GM12878 (cell line): ENCODE measurements at regions not wholly inside any gene's neighbourhood (a gene's known extent, or its start where the extent isn't known, plus 50 kb on each side); places are given as distances from the start of the nearest gene placed in this dataset.

ENCODE experiments used
- ATAC-seq: fragments of 200-7000 bp; cut with Tn5 transposase; 3 replicates; pipeline ENCODE4 v1.9.1; 2020; ENCODE audit warnings: mild to moderate bottlenecking, moderate library complexity
- BruUV-seq: library from RNA; stranded (reverse); fragments of 400-500 nt; replicated peaks from 2 replicates; lab custom pipeline; 2021; lab: Mats Ljungman, UMichigan
- CTCF ChIA-PET: fragments of 300-600 bp; sonication (Branson Sonifier 250); formaldehyde crosslinking; extraction: SDS; loops from one replicate; lab custom pipeline; 2021; ENCODE audit warnings: inconsistent platforms; lab: Yijun Ruan, JAX
- POLR2A ChIA-PET: fragments of 350-600 bp; formaldehyde crosslinking; extraction: SDS; loops from one replicate; lab custom pipeline; 2021; ENCODE audit warnings: inconsistent platforms; lab: Charles Lee
- RAD21 ChIA-PET: fragments of 300-600 bp; sonication (Branson Sonifier 250); formaldehyde crosslinking; loops from one replicate; lab custom pipeline; 2023; ENCODE audit warnings: antibody characterized with exemption; ENCODE audit not compliant: unreplicated experiment; lab: Charles Lee
- SMC1A ChIA-PET: fragments of 300-600 bp; sonication (Branson Sonifier 250); formaldehyde crosslinking; loops from one replicate; lab custom pipeline; 2023; ENCODE audit not compliant: unreplicated experiment, uncharacterized antibody; lab: Charles Lee
- DNase-seq: peaks from one replicate; pipeline ENCODE4 v3.0.0-alpha.2; 2011; ENCODE audit warnings: low read depth, low spot score
- FAIRE-seq: peaks from 3 replicates; lab custom pipeline; 2011; peaks lifted over from hg19 to GRCh38; lab: Jason Lieb, UNC
- H2AFZ ChIP-seq: 2 replicates; pipeline ENCODE4 v1.6.0; 2011; ENCODE audit warnings: low read depth, low read length, control low read depth; ENCODE audit not compliant: control insufficient read depth
- H3K27ac ChIP-seq: 2 replicates; pipeline ENCODE4 v1.5.1; 2011; ENCODE audit warnings: control low read depth; ENCODE audit not compliant: control insufficient read depth, insufficient read depth
- H3K27me3 ChIP-seq, 2 experiments: replicated peaks in 1 of 2; 2 replicates each; pipeline versions ENCODE4 v1.6.0 to v1.6.1; 2011; ENCODE audit warnings: low read length in 1 of 2; ENCODE audit not compliant: control insufficient read depth in 2 of 2, insufficient read depth in 2 of 2
- H3K36me3 ChIP-seq, 2 experiments: 2 replicates each; pipeline ENCODE4 v1.5.1; 2011; ENCODE audit warnings: low read length in 1 of 2; ENCODE audit not compliant: control insufficient read depth in 2 of 2, insufficient read depth in 2 of 2
- H3K4me1 ChIP-seq: 2 replicates; pipeline ENCODE4 v1.6.1; 2011; ENCODE audit warnings: mild to moderate bottlenecking, low read length, moderate library complexity, mixed read lengths; ENCODE audit not compliant: control insufficient read depth, insufficient read depth
- H3K4me2 ChIP-seq: 2 replicates; pipeline ENCODE4 v1.6.0; 2011; ENCODE audit warnings: control low read depth; ENCODE audit not compliant: control insufficient read depth, insufficient read depth
- H3K4me3 ChIP-seq: fragments of 200-600 bp; sonication (generic); 2 replicates; pipeline ENCODE4 v1.5.1; 2016
- H3K79me2 ChIP-seq: 2 replicates; pipeline ENCODE4 v1.6.0; 2011; ENCODE audit warnings: low read length; ENCODE audit not compliant: control insufficient read depth, insufficient read depth
- H3K9ac ChIP-seq: 2 replicates; pipeline ENCODE4 v1.8.0; 2011; ENCODE audit warnings: low read length, control low read depth, mixed read lengths; ENCODE audit not compliant: control insufficient read depth, insufficient read depth
- H3K9me3 ChIP-seq: replicated peaks from 3 replicates; pipeline ENCODE4 v1.5.1; 2011; ENCODE audit warnings: mild to moderate bottlenecking, low read length; ENCODE audit not compliant: control insufficient read depth, insufficient read depth
- H4K20me1 ChIP-seq: 2 replicates; pipeline ENCODE4 v1.6.0; 2011; ENCODE audit not compliant: control insufficient read depth, insufficient read depth
- CREB1 ChIP-seq: IDR thresholded peaks from 2 replicates; pipeline ENCODE4 v1.6.1; 2012; ENCODE audit warnings: low read depth, mild to moderate bottlenecking, inconsistent platforms
- EGR1 ChIP-seq, 2 experiments: IDR thresholded peaks; 1 replicate in 1 of 2; 2 replicates in 1 of 2; pipeline ENCODE4 v1.6.1; 2011 to 2012; ENCODE audit warnings: low read depth in 2 of 2, low read length in 2 of 2, borderline replicate concordance in 1 of 2, mild to moderate bottlenecking in 1 of 2, moderate library complexity in 1 of 2
- HDGF ChIP-seq: fragments of 450-650 bp; IDR thresholded peaks from 2 replicates; pipeline ENCODE4 v1.6.1; 2016; ENCODE audit warnings: antibody characterized with exemption
- IKZF1 ChIP-seq: fragments of 450-650 bp; conservative IDR thresholded peaks from 2 replicates; pipeline ENCODE4 v1.6.1; 2017; ENCODE audit warnings: antibody characterized with exemption, mild to moderate bottlenecking
- NR2F1 ChIP-seq: fragments of 450-650 bp; conservative IDR thresholded peaks from 2 replicates; pipeline ENCODE4 v1.6.1; 2017; ENCODE audit warnings: mild to moderate bottlenecking
- WGBS: methylation state at CpG from one replicate; pipeline ENCODE4 v1.1.6; 2016; ENCODE audit warnings: low lambda C conversion rate; ENCODE audit not compliant: insufficient replicate concordance, insufficient coverage; ENCODE audit errors: missing lambda C conversion rate; 5-methylcytosine and 5-hydroxymethylcytosine counted together
- in situ Hi-C: fragments of 300-500 bp; cut with MboI; formaldehyde crosslinking; loops from 9 replicates; pipeline ENCODE4 v1.14.3; 2018; ENCODE audit warnings: mixed read lengths
- intact Hi-C: fragments of 100-400 bp; cut with micrococcal nuclease; formaldehyde crosslinking; loops from one replicate; pipeline ENCODE4 v1.14.2; 2022; ENCODE audit not compliant: unreplicated experiment

DNA sequence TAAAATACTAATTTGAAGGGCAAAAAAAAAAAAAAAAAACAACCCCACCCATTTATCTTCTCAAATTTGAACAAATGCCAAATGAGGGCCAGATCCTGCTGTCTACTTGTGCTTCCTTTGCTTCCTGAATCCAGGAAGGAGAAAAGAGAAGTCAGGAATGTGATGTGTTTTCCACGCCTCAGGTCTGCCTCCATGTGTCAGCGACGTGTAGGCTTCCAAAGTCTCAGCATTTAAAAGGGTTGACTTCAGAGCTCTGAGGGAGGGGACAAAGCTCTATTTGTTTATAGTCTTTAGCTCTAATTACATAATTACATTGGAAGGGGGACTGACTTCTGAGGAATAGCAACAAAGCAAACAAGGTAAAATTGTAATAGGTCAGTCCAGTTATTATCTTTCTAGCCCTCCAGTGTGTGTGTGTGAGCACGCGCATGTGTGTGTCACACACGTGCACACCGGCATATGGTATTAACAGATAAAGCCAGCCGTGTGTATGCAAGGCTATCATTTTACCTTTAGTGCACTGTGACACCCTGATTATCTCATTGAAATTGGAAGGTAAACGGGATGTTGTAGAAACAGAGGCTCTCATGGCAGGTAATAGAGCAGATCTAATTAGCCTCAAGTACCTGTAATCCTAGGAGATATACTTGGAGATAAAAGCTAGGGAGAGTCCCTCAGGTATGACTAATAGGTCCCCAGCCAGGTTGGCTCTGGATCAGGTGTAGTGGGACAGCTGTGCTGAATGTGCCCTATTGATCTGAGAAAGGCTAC, 911.4 kb upstream of the ZEB2 start:
- ChIA-PET RAD21 (no interaction called here), CTCF (no interaction called here), SMC1A (no interaction called here), POLR2A (interaction anchor here (0.7 kb wide), 1 partner anchor 716 kb away, joined by 5 read pairs; no protein-coding TSS in a partner anchor)
- Histone ChIP-seq H3K9ac (no peak overlapping the region), H3K36me3 (no peaks in the 10 kb centered on the region), H3K9me3 (no peaks in the 10 kb centered on the region), H3K4me2 (no peak overlapping the region), H2AFZ (no peak overlapping the region), H4K20me1 (no peaks in the 10 kb centered on the region), H3K4me1 (no peaks in the 10 kb centered on the region), H3K79me2 (no peaks in the 10 kb centered on the region), H3K27ac (no peak overlapping the region), H3K4me3 (no peak overlapping the region), H3K27me3 (no peaks in the 10 kb centered on the region; a peak in 1 of 4 replicates)
- ATAC-seq: no peak
- in situ Hi-C loops: no loop called here
- intact Hi-C loops: no loop called here
- no TSS peak for BruUV-seq
- DNase-seq: no peak
- TF ChIP-seq EGR1 (IDR thresholded peaks at IDR 0.05; ENCODE audit: borderline replicate concordance in 1 of 2, low read depth in 2 of 2, low read length in 2 of 2): no peak
- no peak for FAIRE-seq
- 63% methylated on average over 9 of the region's 9 CpGs for WGBS

DNA sequence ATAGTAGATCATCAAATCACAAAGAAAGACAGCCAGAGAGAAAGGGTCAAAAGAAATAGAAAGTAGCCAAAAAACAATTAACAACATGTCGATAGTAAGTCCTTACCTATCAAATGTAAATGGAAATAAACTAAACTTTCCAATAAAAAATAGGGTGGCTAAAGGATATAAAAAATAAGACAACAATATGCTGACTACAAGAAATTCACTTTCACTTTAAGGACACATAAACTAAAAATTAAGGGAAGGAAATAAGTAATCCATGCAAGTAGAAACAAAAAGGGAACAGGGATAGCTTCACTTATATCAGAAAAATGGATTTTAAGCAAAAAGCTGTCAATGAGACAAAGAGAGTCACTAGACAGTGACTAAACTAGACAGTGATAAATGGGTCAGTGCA, 903.9 kb upstream of the ZEB2 start:
- in situ Hi-C loops (no loop called here), intact Hi-C loops (no loop called here)
- CTCF ChIA-PET: no interaction called here
- 73% methylated on average over 1 of the region's 1 CpG for WGBS
- Histone ChIP-seq H3K4me3 (no peak overlapping the region), H2AFZ (no peak overlapping the region), H3K9me3 (no peaks in the 10 kb centered on the region; the same call in 2 of the 3 replicates), H3K4me2 (no peak overlapping the region), H3K9ac (no peak overlapping the region), H3K4me1 (no peaks in the 10 kb centered on the region), H3K36me3 (no peaks in the 10 kb centered on the region), H3K27ac (no peak overlapping the region), H3K27me3 (peaks cover 0 to 2% of the 10 kb centered on the region in 2 experiments; a peak in 1 of 4 replicates), H3K79me2 (no peaks in the 10 kb centered on the region), H4K20me1 (no peaks in the 10 kb centered on the region)
- no TSS peak for BruUV-seq
- ATAC-seq (no peak), FAIRE-seq (no peak), DNase-seq (no peak)
- POLR2A ChIA-PET: no interaction called here
- SMC1A ChIA-PET: interaction anchor here (0.5 kb wide), 1 partner anchor 1063 kb away, joined by 3 read pairs; no protein-coding TSS in a partner anchor
- TF ChIP-seq IKZF1 (no peak), NR2F1 (no peak), HDGF (no peak), CREB1 (no peak)
- TF ChIP-seq, all 136 proteins: peak for 0
- RAD21 ChIA-PET: no interaction called here
